Testis (tissue), 2 donors: ENCODE measurements at regions not wholly inside any gene's neighbourhood (a gene's known extent, or its start where the extent isn't known, plus 50 kb on each side); places are given as distances from the start of the nearest gene placed in this dataset.

Experiments
- DNase-seq: peaks from one replicate; pipeline ENCODE4 v3.0.0-alpha.2; 2019
- H3K27ac ChIP-seq, 2 donors: fragments of 200-600 bp; sonication (generic); one replicate each; pipeline ENCODE4 v1.5.1; 2019
- H3K27me3 ChIP-seq: fragments of 200-600 bp; sonication (generic); one replicate; pipeline ENCODE4 v1.5.1; 2019
- H3K36me3 ChIP-seq: fragments of 200-600 bp; sonication (generic); one replicate; pipeline ENCODE4 v1.5.1; 2017; ENCODE audit warnings: low read depth; ENCODE audit errors: missing control alignments
- H3K4me1 ChIP-seq: fragments of 200-600 bp; sonication (generic); one replicate; pipeline ENCODE4 v1.5.1; 2019
- H3K4me3 ChIP-seq, 2 donors: fragments of 200-600 bp; sonication (generic); one replicate each; pipeline ENCODE4 v1.5.1; 2017 to 2019
- H3K9me3 ChIP-seq: fragments of 200-600 bp; sonication (generic); one replicate; pipeline ENCODE4 v1.5.1; 2017
- POLR2A ChIP-seq: fragments of 450-650 bp; IDR thresholded peaks from one replicate; pipeline ENCODE4 v1.6.1; 2017; ENCODE audit warnings: antibody characterized with exemption, mild to moderate bottlenecking, moderate library complexity
- WGBS, 2 donors: methylation state at CpG; one replicate each; pipeline ENCODE4 v1.1.5; 2018; 5-methylcytosine and 5-hydroxymethylcytosine counted together
- intact Hi-C: fragments of 100-400 bp; cut with DNase I; formaldehyde crosslinking; loops from one replicate; pipeline ENCODE4 v1.15.1; 2023; ENCODE audit warnings: low total_unique reads
- TF ChIP-seq, protein P1 (sequence below), 3 experiments: fragments of 450-650 bp in 2 of 3; fragments of 200-600 bp in 1 of 3; sonication (generic) in 1 of 3; IDR thresholded peaks; one replicate each; pipeline ENCODE4 v1.5.1; 2016 to 2019; ENCODE audit warnings: antibody characterized with exemption in 3 of 3, mild to moderate bottlenecking in 2 of 3, moderate library complexity in 1 of 3

- H3K9me3 ChIP-seq: no peaks in the 10 kb centered on the region
- 83 to 94% methylated on average over 1 of the region's 1 CpG for WGBS, 2 donors
- no peak overlapping the region for H3K27ac ChIP-seq
- no peak for DNase-seq
- H3K4me1 ChIP-seq: no peaks in the 10 kb centered on the region
- TF ChIP-seq POLR2A: no peak
- TF ChIP-seq, protein P1, sequence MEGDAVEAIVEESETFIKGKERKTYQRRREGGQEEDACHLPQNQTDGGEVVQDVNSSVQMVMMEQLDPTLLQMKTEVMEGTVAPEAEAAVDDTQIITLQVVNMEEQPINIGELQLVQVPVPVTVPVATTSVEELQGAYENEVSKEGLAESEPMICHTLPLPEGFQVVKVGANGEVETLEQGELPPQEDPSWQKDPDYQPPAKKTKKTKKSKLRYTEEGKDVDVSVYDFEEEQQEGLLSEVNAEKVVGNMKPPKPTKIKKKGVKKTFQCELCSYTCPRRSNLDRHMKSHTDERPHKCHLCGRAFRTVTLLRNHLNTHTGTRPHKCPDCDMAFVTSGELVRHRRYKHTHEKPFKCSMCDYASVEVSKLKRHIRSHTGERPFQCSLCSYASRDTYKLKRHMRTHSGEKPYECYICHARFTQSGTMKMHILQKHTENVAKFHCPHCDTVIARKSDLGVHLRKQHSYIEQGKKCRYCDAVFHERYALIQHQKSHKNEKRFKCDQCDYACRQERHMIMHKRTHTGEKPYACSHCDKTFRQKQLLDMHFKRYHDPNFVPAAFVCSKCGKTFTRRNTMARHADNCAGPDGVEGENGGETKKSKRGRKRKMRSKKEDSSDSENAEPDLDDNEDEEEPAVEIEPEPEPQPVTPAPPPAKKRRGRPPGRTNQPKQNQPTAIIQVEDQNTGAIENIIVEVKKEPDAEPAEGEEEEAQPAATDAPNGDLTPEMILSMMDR (IDR thresholded peaks at IDR 0.05): no peak
- H3K27me3 ChIP-seq: no peaks in the 10 kb centered on the region
- H3K36me3 ChIP-seq: no peaks in the 10 kb centered on the region
- H3K4me3 ChIP-seq: no peak overlapping the region
- intact Hi-C loops: no loop called here
These were observed 67.3 kb upstream of the RAB3GAP2 start for GRCh38 chr1:220339581-220339980.

DNA sequence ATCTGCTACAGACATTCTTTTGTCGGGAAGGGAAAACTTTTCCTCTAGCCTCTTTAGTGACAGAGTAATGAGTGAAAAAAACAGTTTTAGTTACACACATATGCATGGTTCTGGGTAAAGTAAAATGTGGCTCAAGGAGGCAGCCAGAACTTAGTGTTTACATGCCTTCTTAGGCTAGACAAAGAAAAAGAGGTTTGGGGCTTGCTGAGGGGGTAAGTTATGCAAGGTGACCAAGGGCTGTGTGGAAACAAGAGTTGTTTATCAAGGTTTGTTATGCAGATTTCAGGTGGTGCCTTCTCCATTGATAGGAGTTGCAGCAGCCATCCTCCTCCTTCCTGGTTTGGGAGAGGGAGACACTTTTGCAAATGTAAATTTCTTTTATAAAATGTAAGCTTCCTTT, 66.5 kb upstream of the RAB3GAP2 start:
- intact Hi-C loops: no loop called here
- DNase-seq: no peak
- Histone ChIP-seq H3K36me3 (no peaks in the 10 kb centered on the region), H3K27me3 (no peaks in the 10 kb centered on the region), H3K4me3 (no peak overlapping the region), H3K27ac (no peak overlapping the region), H3K9me3 (no peaks in the 10 kb centered on the region), H3K4me1 (no peaks in the 10 kb centered on the region)
- no peak for TF ChIP-seq POLR2A
- TF ChIP-seq, protein P1 (IDR thresholded peaks at IDR 0.05): no peak
- WGBS, 2 donors: 82 to 86% methylated on average over 1 of the region's 1 CpG

- H3K4me1 ChIP-seq: no peaks in the 10 kb centered on the region
- no peaks in the 10 kb centered on the region for H3K36me3 ChIP-seq
- H3K4me3 ChIP-seq: no peak overlapping the region
- no peak overlapping the region for H3K27ac ChIP-seq
- intact Hi-C loops: no loop called here
- H3K9me3 ChIP-seq: no peaks in the 10 kb centered on the region
- WGBS, 2 donors: 80 to 88% methylated on average over 6 of the region's 6 CpGs
- TF ChIP-seq POLR2A: no peak
- no peak for DNase-seq
- H3K27me3 ChIP-seq: no peaks in the 10 kb centered on the region
These were observed 64.3 kb upstream of the RAB3GAP2 start for GRCh38 chr1:220336391-220337031.

DNA sequence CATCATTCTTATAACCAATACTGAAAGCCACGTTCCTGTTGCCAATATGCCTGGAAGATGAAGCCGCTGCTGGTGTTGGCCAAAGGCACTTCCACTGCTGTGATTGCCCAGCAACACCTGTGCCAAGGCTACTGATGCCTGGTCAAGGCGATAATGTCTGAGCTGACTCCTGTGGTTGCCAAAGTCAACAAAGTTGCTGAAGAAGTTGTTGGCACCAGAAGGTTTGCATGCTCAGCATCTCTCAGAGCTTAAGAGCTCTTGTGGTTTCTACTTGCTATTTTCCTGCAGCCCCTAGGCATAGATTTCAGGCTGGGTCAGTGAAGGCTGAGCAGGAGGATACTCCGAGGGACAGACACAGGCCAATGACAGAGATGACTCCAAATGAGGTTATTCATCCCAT, 63.4 kb upstream of the RAB3GAP2 start:
- 94 to 97% methylated on average over 4 of the region's 4 CpGs for WGBS, 2 donors
- TF ChIP-seq, protein P1 (IDR thresholded peaks at IDR 0.05): no peak
- no peak for TF ChIP-seq POLR2A
- Histone ChIP-seq H3K4me3 (no peak overlapping the region), H3K36me3 (no peaks in the 10 kb centered on the region), H3K9me3 (no peaks in the 10 kb centered on the region), H3K27me3 (no peaks in the 10 kb centered on the region), H3K4me1 (no peaks in the 10 kb centered on the region), H3K27ac (no peak overlapping the region)
- intact Hi-C loops: no loop called here
- no peak for DNase-seq

GRCh38 chr1:220331318-220331717, 59.1 kb upstream of the RAB3GAP2 start:
- TF ChIP-seq POLR2A: no peak
- TF ChIP-seq, protein P1 (IDR thresholded peaks at IDR 0.05): no peak
- H3K9me3 ChIP-seq: no peaks in the 10 kb centered on the region
- H3K27me3 ChIP-seq: no peaks in the 10 kb centered on the region
- intact Hi-C loops: no loop called here
- WGBS, 2 donors: 100% methylated on average over 1 of the region's 1 CpG
- H3K4me1 ChIP-seq: no peaks in the 10 kb centered on the region
- H3K36me3 ChIP-seq: no peaks in the 10 kb centered on the region
- no peak overlapping the region for H3K27ac ChIP-seq
- DNase-seq: no peak
- H3K4me3 ChIP-seq: no peak overlapping the region
